ENCODE measurements at regions not wholly inside any gene's neighbourhood (a gene's known extent, or its start where the extent isn't known, plus 50 kb on each side); places are given as distances from the start of the nearest gene placed in this dataset.
"Not testable (repeated sequence)": the region's sequence is repeated elsewhere in the genome, so short reads cannot be mapped to it uniquely, and the experiment has no call there.

DNA sequence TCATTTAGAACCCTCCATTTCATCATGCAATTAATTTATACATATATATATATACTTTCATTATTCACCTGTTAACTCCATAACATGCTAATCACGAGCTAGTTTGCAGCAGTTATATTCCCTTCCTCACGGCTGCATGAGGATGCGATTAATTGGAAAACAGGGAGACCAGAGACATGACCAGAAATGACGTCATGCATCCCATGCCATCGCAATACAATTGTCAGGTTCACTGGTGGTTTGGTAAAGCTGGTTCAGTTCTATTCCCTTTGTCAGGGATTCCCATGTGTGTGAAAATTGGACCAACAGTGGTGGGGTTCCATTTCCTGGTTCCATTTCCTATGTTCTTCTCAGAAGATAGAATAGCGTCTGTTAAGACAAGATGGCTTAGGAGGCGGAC lies 440.4 kb upstream of the ERCC4 start:
- DNase-seq, result no peak

DNA sequence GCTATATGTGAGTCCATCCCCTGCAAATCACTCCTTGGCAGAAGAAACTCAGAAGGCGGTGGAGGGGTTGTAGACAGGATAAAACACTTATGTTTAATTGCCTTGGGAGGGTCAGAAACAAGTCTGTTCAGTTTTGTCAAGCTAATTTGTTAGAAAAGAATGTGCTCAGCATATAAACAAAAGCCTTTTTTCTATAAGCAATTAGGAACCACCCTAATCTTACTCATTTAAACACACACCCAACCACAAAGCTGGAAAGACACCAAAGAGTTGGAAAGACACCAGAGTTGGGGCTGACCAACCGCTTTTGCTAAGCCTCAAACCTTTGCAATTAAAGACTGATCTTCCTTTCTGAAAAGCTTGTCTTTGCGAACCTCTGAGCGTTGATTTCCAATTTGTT lies 439.2 kb upstream of the ERCC4 start:
- no peak for DNase-seq

DNA sequence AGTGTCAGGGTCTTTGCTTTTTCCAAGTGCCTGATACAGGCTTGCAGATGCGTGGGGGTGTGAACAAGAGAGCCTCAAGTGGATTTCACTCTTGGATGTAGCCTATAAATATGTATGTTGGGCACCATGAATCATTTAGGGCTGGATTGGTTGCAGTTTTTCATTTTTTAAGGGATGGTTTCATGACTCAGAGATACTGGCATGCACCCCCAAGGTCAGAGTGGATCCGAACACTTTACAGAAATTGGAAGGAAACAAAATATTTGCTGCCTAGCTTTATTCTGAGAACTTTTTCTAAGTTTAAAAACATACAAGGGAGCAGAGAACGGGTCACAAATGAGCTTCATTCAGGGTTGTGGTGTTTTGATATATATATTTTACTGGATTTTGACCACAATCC lies 436.8 kb upstream of the ERCC4 start:
- no peak for DNase-seq

DNA sequence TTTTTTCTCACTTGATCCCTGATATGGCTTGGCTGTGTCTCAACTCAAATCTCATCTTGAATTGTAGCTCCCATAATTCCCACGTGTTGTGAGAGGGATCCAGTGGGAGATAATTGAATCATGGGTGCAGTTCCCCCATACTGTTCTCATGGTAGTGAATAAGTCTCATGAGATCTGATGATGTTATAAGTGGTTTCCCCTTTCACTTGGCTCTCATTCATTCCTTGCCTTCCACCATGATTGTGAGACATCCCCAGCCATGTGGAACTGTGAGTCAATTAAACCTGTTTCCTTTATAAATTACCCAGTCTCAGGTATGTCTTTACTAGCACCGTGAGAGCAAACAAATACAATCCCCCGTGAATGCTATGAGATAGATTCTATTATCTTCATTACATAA lies 430.5 kb upstream of the ERCC4 start:
- not testable (repeated sequence) for DNase-seq

GRCh38 chr16:13492046-13492445 lies 427.9 kb upstream of the ERCC4 start:
- DNase-seq, result no peak

GRCh38 chr16:13503960-13504635 lies 415.9 kb upstream of the ERCC4 start:
- DNase-seq, result no peak

GRCh38 chr16:13507530-13507929 lies 412.4 kb upstream of the ERCC4 start:
- DNase-seq, result no peak

- no peak for DNase-seq
Measured at GRCh38 chr16:13510425-13511151, 409.4 kb upstream of the ERCC4 start.

- DNase-seq, result no peak
Measured at GRCh38 chr16:13517841-13518240, 402.1 kb upstream of the ERCC4 start.

GRCh38 chr16:13519871-13520270 lies 400.1 kb upstream of the ERCC4 start:
- no peak for DNase-seq

DNA sequence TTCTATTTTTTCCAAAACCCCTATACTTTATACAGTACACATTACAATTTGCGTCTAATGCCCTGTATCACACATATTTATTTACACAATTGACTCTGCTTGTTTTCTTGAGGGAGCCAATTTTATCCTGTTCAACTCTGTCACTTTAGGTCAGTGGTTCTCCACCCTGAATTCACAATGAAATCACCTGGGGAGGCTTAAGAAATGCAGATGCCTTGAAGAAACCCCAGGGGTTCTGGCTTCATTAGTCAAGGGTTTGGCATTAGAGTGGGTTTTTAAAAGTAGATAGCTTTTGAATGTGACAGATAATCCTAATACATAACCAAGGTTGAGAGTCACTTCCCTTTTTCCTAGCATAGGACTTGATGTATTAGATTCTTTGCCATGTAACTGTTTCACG lies 398.6 kb upstream of the ERCC4 start:
- DNase-seq, result no peak

- DNase-seq, result no peak
Measured at GRCh38 chr16:13527332-13527731, 392.6 kb upstream of the ERCC4 start.

DNA sequence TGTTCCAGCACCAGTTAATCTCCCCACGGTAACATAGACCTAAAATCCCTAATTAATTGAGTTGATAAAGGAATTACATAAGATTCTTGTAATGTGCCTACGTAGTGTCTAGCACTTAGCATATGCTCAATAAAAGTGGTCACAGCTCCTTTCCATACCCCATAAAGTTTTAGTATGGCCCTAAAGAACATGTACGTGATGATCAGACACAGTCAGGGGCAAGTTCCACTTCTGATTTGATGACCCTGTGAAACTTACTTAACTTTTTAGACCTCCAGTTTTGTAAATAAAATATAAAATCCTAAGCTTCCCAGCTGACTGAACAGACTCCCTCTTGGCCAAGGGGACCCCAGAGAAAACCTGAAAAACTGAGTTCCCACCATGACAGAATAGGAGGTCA lies 391.3 kb upstream of the ERCC4 start:
- no peak for DNase-seq

GRCh38 chr16:13529193-13529982 lies 390.6 kb upstream of the ERCC4 start:
- no peak for DNase-seq

DNA sequence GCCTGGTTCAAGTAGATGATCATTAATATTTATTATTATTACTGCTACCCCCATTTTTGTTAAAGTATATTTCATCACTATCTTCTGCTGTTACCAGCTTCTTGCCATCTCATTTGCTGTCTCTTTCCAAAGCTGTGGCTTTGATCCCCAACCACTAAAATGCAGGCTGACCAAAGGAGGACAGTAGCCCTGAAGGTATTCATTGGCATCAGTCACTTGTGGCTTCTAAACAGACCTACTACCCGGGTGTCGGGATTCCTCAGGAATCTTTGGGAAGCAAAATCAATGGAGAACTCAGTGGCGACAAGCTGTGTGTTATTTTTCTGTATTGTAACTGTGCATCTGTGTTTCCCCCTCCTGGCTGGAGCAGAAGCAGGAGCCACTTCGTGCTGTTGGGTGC lies 379.2 kb upstream of the ERCC4 start:
- no peak for DNase-seq

DNA sequence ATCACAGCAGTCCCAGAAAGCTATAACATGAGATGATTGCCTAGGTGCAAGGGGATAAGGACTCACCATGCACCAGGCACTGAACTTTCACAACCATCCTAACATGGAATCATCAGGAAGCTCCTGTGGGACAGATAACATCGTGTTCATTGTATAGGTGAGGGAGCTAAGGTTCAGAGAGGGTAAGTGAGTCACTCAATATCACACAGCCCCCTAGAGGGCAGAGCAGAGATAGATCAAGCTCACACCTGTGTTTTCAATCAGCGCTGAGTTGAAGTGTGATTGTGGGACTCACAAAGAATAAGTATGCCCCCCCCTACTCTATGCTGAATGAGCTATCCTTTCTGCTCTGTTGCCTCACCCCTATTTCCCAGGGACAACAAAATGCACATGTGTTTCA lies 377.7 kb upstream of the ERCC4 start:
- no peak for DNase-seq

DNA sequence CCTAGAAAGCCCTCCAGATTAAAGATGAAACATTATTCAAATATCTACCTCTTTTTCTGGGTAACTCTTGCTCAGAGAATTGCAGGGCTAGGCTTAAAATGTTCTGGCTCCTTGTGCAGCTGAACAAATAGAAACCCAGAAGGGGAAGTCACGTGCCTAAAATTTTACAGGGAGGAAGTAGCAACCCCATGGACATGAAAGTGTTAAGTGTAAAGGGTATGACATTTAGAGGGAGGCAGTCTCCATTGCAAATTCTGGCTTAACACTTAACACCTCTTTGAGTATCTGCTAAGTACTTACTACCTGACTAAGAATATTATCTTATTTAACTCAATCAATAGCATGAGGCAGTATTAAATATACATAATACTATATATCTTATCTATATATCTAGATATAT lies 376.1 kb upstream of the ERCC4 start:
- DNase-seq, result no peak

DNA sequence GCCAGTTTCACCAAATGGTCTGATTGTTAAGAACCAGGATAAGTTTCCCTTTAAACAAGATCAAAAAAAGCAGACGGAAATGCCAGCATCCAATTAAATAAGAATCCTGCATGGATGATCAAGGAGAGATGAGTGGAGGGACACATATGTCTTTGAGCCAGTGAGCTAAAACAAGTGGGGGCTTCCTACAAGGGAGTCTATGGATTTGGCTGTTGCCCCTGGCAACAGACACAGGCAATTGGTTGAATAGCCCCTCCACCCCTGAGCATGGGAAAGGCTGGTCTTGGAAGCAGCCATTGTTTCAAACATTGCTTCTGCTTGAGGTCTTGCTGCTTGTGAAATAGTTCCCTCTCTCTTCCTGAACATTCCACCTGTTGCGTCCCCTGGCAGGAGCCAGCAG lies 374.7 kb upstream of the ERCC4 start:
- no peak for DNase-seq

- DNase-seq, result no peak
Measured at GRCh38 chr16:13550254-13550653, 369.7 kb upstream of the ERCC4 start.

GRCh38 chr16:13552062-13552959 lies 367.6 kb upstream of the ERCC4 start:
- no peak for DNase-seq

- DNase-seq, result no peak
Measured at GRCh38 chr16:13552960-13553257, 367.0 kb upstream of the ERCC4 start.

- no peak for DNase-seq
Measured at GRCh38 chr16:13553453-13553985, 366.4 kb upstream of the ERCC4 start.

DNA sequence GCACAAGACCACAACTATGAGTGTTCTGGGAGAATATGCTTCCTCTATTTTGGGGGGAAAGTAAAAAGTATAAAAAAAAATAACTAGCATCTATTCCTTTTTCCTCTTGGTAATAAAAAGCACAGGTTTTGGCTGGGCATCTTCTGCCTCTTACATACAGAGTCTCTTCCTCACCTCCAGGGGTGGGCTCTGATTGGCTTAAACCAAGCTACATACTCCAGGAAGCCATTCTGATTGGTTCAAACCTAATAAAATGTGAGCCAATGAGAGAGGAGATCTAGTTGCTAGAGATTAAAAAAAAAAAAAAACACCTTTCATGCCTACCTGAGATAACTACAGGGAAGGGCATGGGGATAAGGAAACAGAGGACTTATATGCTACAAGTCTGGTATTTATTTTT lies 365.9 kb upstream of the ERCC4 start:
- no peak for DNase-seq
